CD4-positive, alpha-beta T cell (primary cell): ENCODE measurements at regions not wholly inside any gene's neighbourhood (a gene's known extent, or its start where the extent isn't known, plus 50 kb on each side); places are given as distances from the start of the nearest gene placed in this dataset.

Experiments
- ATAC-seq: fragments of 200-7000 bp; cut with Tn5 transposase; one replicate; pipeline ENCODE4 v1.10.0; 2022; ENCODE audit warnings: mild to moderate bottlenecking; ENCODE audit not compliant: poor library complexity
- CTCF ChIA-PET: fragments of 350-600 bp; sonication (Branson Sonifier 250); formaldehyde crosslinking; loops from one replicate; lab custom pipeline; 2021; ENCODE audit warnings: antibody characterized with exemption, inconsistent platforms; lab: Charles Lee
- POLR2A ChIA-PET: fragments of 350-600 bp; sonication (Branson Sonifier 250); formaldehyde crosslinking; loops from one replicate; lab custom pipeline; 2021; ENCODE audit warnings: antibody characterized with exemption, inconsistent platforms; lab: Charles Lee
- DNase-seq, 14 experiments: peaks; one replicate each; pipeline ENCODE4 v3.0.0-alpha.2; 2013 to 2020; ENCODE audit warnings: mixed read lengths in 2 of 14
- H3K27ac ChIP-seq, 2 donors: one replicate each; pipeline versions ENCODE4 v1.5.1 to v1.7.0; 2013; ENCODE audit warnings: low read length in 2 of 2, low read depth in 1 of 2, mild to moderate bottlenecking in 1 of 2
- H3K27me3 ChIP-seq, 2 experiments: 1 replicate in 1 of 2; 2 replicates in 1 of 2; pipeline versions ENCODE4 v1.6.1 to v1.7.0; 2013; ENCODE audit warnings: low read length in 2 of 2, control low read depth in 1 of 2, mild to moderate bottlenecking in 1 of 2, moderate library complexity in 1 of 2; ENCODE audit not compliant: insufficient read depth in 2 of 2, control insufficient read depth in 1 of 2
- H3K36me3 ChIP-seq: one replicate; pipeline ENCODE4 v1.6.1; 2013; ENCODE audit warnings: low read length, control low read depth; ENCODE audit not compliant: insufficient read depth
- H3K4me1 ChIP-seq: one replicate; pipeline ENCODE4 v1.6.1; 2013; ENCODE audit warnings: low read length, control low read depth; ENCODE audit not compliant: insufficient read depth
- H3K4me3 ChIP-seq: one replicate; pipeline ENCODE4 v1.5.1; 2013; ENCODE audit warnings: mild to moderate bottlenecking, low read length, moderate library complexity
- H3K9me3 ChIP-seq, 2 experiments: 1 replicate in 1 of 2; 2 replicates in 1 of 2; pipeline versions ENCODE4 v1.6.1 to v1.7.0; 2013; ENCODE audit warnings: low read length in 2 of 2, mild to moderate bottlenecking in 2 of 2, control low read depth in 1 of 2, moderate library complexity in 1 of 2; ENCODE audit not compliant: control insufficient read depth in 1 of 2, insufficient read depth in 1 of 2
- H3K27ac Mint-ChIP-seq: one replicate; pipeline ENCODE4 v1.8.0; 2020; ENCODE audit warnings: mixed read lengths
- H3K27me3 Mint-ChIP-seq: one replicate; pipeline ENCODE4 v1.8.0; 2021; ENCODE audit warnings: mixed read lengths
- H3K36me3 Mint-ChIP-seq: one replicate; pipeline ENCODE4 v1.8.0; 2021; ENCODE audit warnings: low read depth, mixed read lengths
- H3K4me1 Mint-ChIP-seq: one replicate; pipeline ENCODE4 v1.8.0; 2021; ENCODE audit warnings: low read depth, mixed read lengths
- H3K4me3 Mint-ChIP-seq: one replicate; pipeline ENCODE4 v1.8.0; 2020; ENCODE audit warnings: mild to moderate bottlenecking, mixed read lengths
- H3K9me3 Mint-ChIP-seq: one replicate; pipeline ENCODE4 v1.8.0; 2020; ENCODE audit warnings: mixed read lengths
- CTCF ChIP-seq: fragments of 200-600 bp; IDR thresholded peaks from one replicate; pipeline ENCODE4 v1.8.0; 2022; ENCODE audit warnings: antibody characterized with exemption, mild to moderate bottlenecking
- intact Hi-C, 2 experiments: fragments of 100-400 bp; cut with DNase I in 1 of 2; cut with micrococcal nuclease in 1 of 2; formaldehyde crosslinking; loops; one replicate each; pipeline versions ENCODE4 v1.15.1 to v1.9.0; 2023 to 2025; cut with DNase I, micrococcal nuclease

- Histone ChIP-seq H3K27me3 (no peaks in the 10 kb centered on the region), H3K4me1 (no peaks in the 10 kb centered on the region), H3K27ac (no peak overlapping the region), H3K4me3 (no peak overlapping the region), H3K36me3 (no peaks in the 10 kb centered on the region), H3K9me3 (peaks cover 0 to 3% of the 10 kb centered on the region in 2 experiments)
- intact Hi-C loops = no loop called here
- H3K4me3 Mint-ChIP-seq = no peak overlapping the region
- POLR2A ChIA-PET = no interaction called here
- DNase-seq (no peak), ATAC-seq (no peak)
- peaks cover 3% of the 10 kb centered on the region for H3K9me3 Mint-ChIP-seq
- H3K4me1 Mint-ChIP-seq = no peaks in the 10 kb centered on the region
- no peak for TF ChIP-seq CTCF
- CTCF ChIA-PET = no interaction called here
- H3K27me3 Mint-ChIP-seq = no peaks in the 10 kb centered on the region
- no peaks in the 10 kb centered on the region for H3K36me3 Mint-ChIP-seq
- no peak overlapping the region for H3K27ac Mint-ChIP-seq
Measured at GRCh38 chr9:23288545-23288944, 537.5 kb downstream of the ELAVL2 start.

GRCh38 chr9:23290973-23291372 is 535.1 kb downstream of the ELAVL2 start:
- Histone ChIP-seq H3K9me3 (peaks cover 0 to 3% of the 10 kb centered on the region in 2 experiments), H3K4me1 (no peaks in the 10 kb centered on the region), H3K36me3 (no peaks in the 10 kb centered on the region), H3K27ac (no peak overlapping the region), H3K27me3 (no peaks in the 10 kb centered on the region), H3K4me3 (no peak overlapping the region)
- no peak for DNase-seq
- ChIA-PET CTCF (no interaction called here), POLR2A (no interaction called here)
- no peak for TF ChIP-seq CTCF
- intact Hi-C loops = no loop called here
- peaks cover 3% of the 10 kb centered on the region for H3K9me3 Mint-ChIP-seq
- H3K4me1 Mint-ChIP-seq = no peaks in the 10 kb centered on the region
- no peaks in the 10 kb centered on the region for H3K27me3 Mint-ChIP-seq
- no peaks in the 10 kb centered on the region for H3K36me3 Mint-ChIP-seq
- ATAC-seq = no peak
- no peak overlapping the region for H3K4me3 Mint-ChIP-seq
- no peak overlapping the region for H3K27ac Mint-ChIP-seq

GRCh38 chr9:23302281-23302680 is 523.8 kb downstream of the ELAVL2 start:
- no peak for TF ChIP-seq CTCF
- H3K9me3 Mint-ChIP-seq = peaks cover 9% of the 10 kb centered on the region
- ChIA-PET POLR2A (no interaction called here), CTCF (no interaction called here)
- intact Hi-C loops = loop anchor here in 1 of 2 experiments (10.0 kb wide), 1 partner anchor 63 kb away; no protein-coding TSS in a partner anchor
- no peaks in the 10 kb centered on the region for H3K27me3 Mint-ChIP-seq
- no peaks in the 10 kb centered on the region for H3K36me3 ChIP-seq
- no peaks in the 10 kb centered on the region for H3K4me1 Mint-ChIP-seq
- no peaks in the 10 kb centered on the region for H3K4me1 ChIP-seq
- H3K27ac ChIP-seq = no peak overlapping the region
- ATAC-seq (no peak), DNase-seq (no peak)
- H3K4me3 Mint-ChIP-seq = no peak overlapping the region
- H3K9me3 ChIP-seq = peaks cover 0 to 4% of the 10 kb centered on the region in 2 experiments
- no peak overlapping the region for H3K27ac Mint-ChIP-seq
- no peaks in the 10 kb centered on the region for H3K27me3 ChIP-seq
- no peaks in the 10 kb centered on the region for H3K36me3 Mint-ChIP-seq
- no peak overlapping the region for H3K4me3 ChIP-seq
